HepG2 (cell line): ENCODE measurements at regions not wholly inside any gene's neighbourhood (a gene's known extent, or its start where the extent isn't known, plus 50 kb on each side); places are given as distances from the start of the nearest gene placed in this dataset.

Experiments
- ATAC-seq: fragments of 200-7000 bp; cut with Tn5 transposase; 3 replicates; pipeline ENCODE4 v1.9.1; 2020; ENCODE audit warnings: mild to moderate bottlenecking, moderate library complexity
- BruUV-seq: library from RNA; stranded (reverse); fragments of 400-500 nt; replicated peaks from 2 replicates; lab custom pipeline; 2021; lab: Mats Ljungman, UMichigan
- CTCF ChIA-PET: fragments of 300-600 bp; formaldehyde crosslinking; extraction: SDS; loops from one replicate; lab custom pipeline; 2021; ENCODE audit warnings: low total read pairs, inconsistent platforms, low intra/inter-chr PET ratio; lab: Yijun Ruan, JAX
- POLR2A ChIA-PET: fragments of 350-600 bp; sonication (Branson Sonifier 250); formaldehyde crosslinking; loops from one replicate; lab custom pipeline; 2020; ENCODE audit warnings: antibody characterized with exemption, inconsistent platforms; lab: Yijun Ruan, JAX
- DNase-seq: peaks from one replicate; pipeline ENCODE4 v3.0.0-alpha.2; 2015; ENCODE audit warnings: low spot score
- FAIRE-seq: peaks from 3 replicates; lab custom pipeline; 2011; peaks lifted over from hg19 to GRCh38; lab: Jason Lieb, UNC
- H2AFZ ChIP-seq: one replicate; pipeline ENCODE4 v1.6.1; 2011; ENCODE audit warnings: low read length, inconsistent platforms
- H3K27ac ChIP-seq: fragments of 300-600 bp; 3 replicates; pipeline ENCODE4 v1.8.0; 2011; ENCODE audit warnings: mixed run types, mild to moderate bottlenecking, mixed read lengths, low read length, inconsistent platforms; ENCODE audit not compliant: insufficient read depth; ENCODE audit errors: extremely low read length
- H3K27me3 ChIP-seq, 2 experiments: fragments of 200-600 bp in 1 of 2; 2 replicates in 1 of 2; 3 replicates in 1 of 2; pipeline versions ENCODE4 v1.6.0 to v1.8.0; 2011; ENCODE audit warnings: low read length in 2 of 2, mild to moderate bottlenecking in 2 of 2, moderate library complexity in 2 of 2, inconsistent platforms in 1 of 2; ENCODE audit not compliant: insufficient read depth in 2 of 2, control insufficient read depth in 1 of 2
- H3K36me3 ChIP-seq, 2 experiments: fragments of 200-600 bp in 1 of 2; replicated peaks in 1 of 2; 2 replicates in 1 of 2; 3 replicates in 1 of 2; pipeline versions ENCODE4 v1.5.1 to v1.8.0; 2011; ENCODE audit warnings: low read length in 2 of 2, inconsistent platforms in 1 of 2; ENCODE audit not compliant: insufficient read depth in 2 of 2, control insufficient read depth in 1 of 2
- H3K4me1 ChIP-seq: 2 replicates; pipeline ENCODE4 v1.5.1; 2012; ENCODE audit warnings: low read length, inconsistent platforms; ENCODE audit not compliant: insufficient read depth
- H3K4me2 ChIP-seq: 2 replicates; pipeline ENCODE4 v1.6.0; 2011; ENCODE audit warnings: low read depth, low read length, inconsistent platforms
- H3K4me3 ChIP-seq, 3 experiments: fragments of 200-600 bp in 1 of 3; sonication (generic), shearing (Covaris generic) in 1 of 3; replicated peaks in 1 of 3; 2 replicates each; pipeline ENCODE4 v1.5.1; 2011 to 2016; ENCODE audit warnings: low read length in 3 of 3, inconsistent platforms in 2 of 3, low read depth in 2 of 3, mild to moderate bottlenecking in 2 of 3, control low read depth in 1 of 3, mixed read lengths in 1 of 3; ENCODE audit not compliant: insufficient read depth in 1 of 3
- H3K79me2 ChIP-seq: one replicate; pipeline ENCODE4 v1.6.1; 2011; ENCODE audit warnings: low read length, inconsistent platforms; ENCODE audit not compliant: insufficient read depth
- H3K9ac ChIP-seq: 2 replicates; pipeline ENCODE4 v1.6.0; 2011; ENCODE audit warnings: mild to moderate bottlenecking, low read depth, low read length, inconsistent platforms; ENCODE audit not compliant: insufficient read depth
- H3K9me3 ChIP-seq: 2 replicates; pipeline ENCODE4 v1.5.1; 2012; ENCODE audit warnings: mild to moderate bottlenecking, low read length
- H4K20me1 ChIP-seq: 2 replicates; pipeline ENCODE4 v1.6.0; 2011; ENCODE audit warnings: inconsistent platforms, mild to moderate bottlenecking, low read length, moderate library complexity; ENCODE audit not compliant: insufficient read depth
- SIN3A ChIP-seq: IDR thresholded peaks from 2 replicates; pipeline ENCODE4 v1.6.1; 2011; ENCODE audit warnings: low read depth, mild to moderate bottlenecking, control low read depth, low read length, borderline replicate concordance
- ZBTB37 ChIP-seq: sonication (generic); formaldehyde crosslinking; IDR thresholded peaks from 2 replicates; pipeline ENCODE4 v1.4.0; 2020; ENCODE audit warnings: mild to moderate bottlenecking, missing genetic modification reagents
- ZBTB7A ChIP-seq: sonication (generic); formaldehyde crosslinking; IDR thresholded peaks from 2 replicates; pipeline ENCODE4 v1.8.0; 2022; ENCODE audit warnings: mild to moderate bottlenecking, missing genetic modification reagents
- ZKSCAN8 ChIP-seq: IDR thresholded peaks from 2 replicates; pipeline ENCODE4 v1.6.1; 2016; ENCODE audit warnings: borderline replicate concordance, missing genetic modification reagents, missing compliant biosample characterization
- ZNF136 ChIP-seq: sonication (generic); formaldehyde crosslinking; IDR thresholded peaks from 2 replicates; pipeline ENCODE4 v1.8.1; 2022; ENCODE audit warnings: low read depth, mild to moderate bottlenecking, moderate library complexity, missing genetic modification reagents
- WGBS: methylation state at CpG from one replicate; pipeline ENCODE4 v1.1.6; 2017; ENCODE audit warnings: low lambda C conversion rate; 5-methylcytosine and 5-hydroxymethylcytosine counted together
- in situ Hi-C: cut with HindIII; loops from 2 replicates; pipeline ENCODE4 v1.10.0; 2017; ENCODE audit warnings: low pct_unique_long_range_greater_than_20kb; ENCODE audit not compliant: extremely low pct_ligation_motif_present
- intact Hi-C: fragments of 100-400 bp; cut with micrococcal nuclease; formaldehyde crosslinking; loops from one replicate; pipeline ENCODE4 v1.10.0; 2022; ENCODE audit not compliant: unreplicated experiment

DNA sequence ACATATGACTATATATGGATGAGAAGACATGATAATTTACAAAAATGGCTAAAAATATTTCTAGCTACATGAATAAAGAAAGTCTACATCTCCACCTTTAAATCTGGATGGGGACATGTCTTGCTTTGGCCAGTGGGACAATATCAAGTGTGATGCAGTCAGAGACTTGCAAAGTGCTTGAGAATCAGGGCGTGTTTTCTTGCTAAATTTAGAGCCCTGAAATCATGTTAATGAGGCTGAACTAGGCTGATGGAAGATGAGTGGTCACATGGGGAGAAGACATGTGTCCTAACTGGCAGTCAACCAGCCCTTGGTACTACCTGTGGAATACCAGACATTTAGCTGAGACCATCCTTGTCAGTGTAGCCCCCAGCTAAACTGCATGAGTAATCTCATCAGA lies 278.5 kb upstream of the RGPD4 start:
- in situ Hi-C loops (no loop called here), intact Hi-C loops (no loop called here)
- H3K4me2 ChIP-seq = no peak overlapping the region
- no peaks in the 10 kb centered on the region for H3K27me3 ChIP-seq
- no peak overlapping the region for H3K9ac ChIP-seq
- TF ChIP-seq SIN3A (no peak), ZNF136 (CRISPR knock-in tag) (no peak), ZBTB37 (CRISPR knock-in tag) (no peak)
- ATAC-seq = no peak
- H3K9me3 ChIP-seq = peaks cover 7% of the 10 kb centered on the region; the same call in 1 of the 2 replicates
- H3K4me1 ChIP-seq = no peaks in the 10 kb centered on the region
- no peak overlapping the region for H3K4me3 ChIP-seq
- H3K27ac ChIP-seq = no peak overlapping the region
- BruUV-seq = no TSS peak
- ChIA-PET CTCF (no interaction called here), POLR2A (no interaction called here)
- no peak for FAIRE-seq
- no peak for DNase-seq
- no peaks in the 10 kb centered on the region for H3K79me2 ChIP-seq
- no peaks in the 10 kb centered on the region for H3K36me3 ChIP-seq
- WGBS = 0% methylated on average over 1 of the region's 1 CpG
- no peak overlapping the region for H2AFZ ChIP-seq
- H4K20me1 ChIP-seq = no peaks in the 10 kb centered on the region

- POLR2A ChIA-PET = no interaction called here
These were observed 273.6 kb upstream of the RGPD4 start for GRCh38 chr2:107553046-107553445.

More at GRCh38 chr2:107553046-107553445, 273.6 kb upstream of the RGPD4 start:
- Histone ChIP-seq H3K4me1 (no peaks in the 10 kb centered on the region), H3K9me3 (peaks cover 50% of the 10 kb centered on the region), H3K27ac (no peak overlapping the region), H3K79me2 (no peaks in the 10 kb centered on the region), H4K20me1 (no peaks in the 10 kb centered on the region)
- BruUV-seq = no TSS peak
- intact Hi-C loops = no loop called here
- CTCF ChIA-PET = no interaction called here
- in situ Hi-C loops = no loop called here
- 0% methylated on average over 2 of the region's 2 CpGs for WGBS
- DNase-seq = no peak
- ATAC-seq = no peak
- no peak for TF ChIP-seq ZKSCAN8 (CRISPR knock-in tag)
- no peak for TF ChIP-seq ZBTB7A (CRISPR knock-in tag)
- TF ChIP-seq, all 625 proteins: peak for 0
- Histone ChIP-seq H3K9ac (no peak overlapping the region), H3K27me3 (no peaks in the 10 kb centered on the region), H3K36me3 (no peaks in the 10 kb centered on the region), H3K4me2 (no peak overlapping the region), H2AFZ (no peak overlapping the region), H3K4me3 (no peak overlapping the region)
- FAIRE-seq = no peak
